Inferior parietal cortex (tissue), 1 donor: ENCODE measurements at regions not wholly inside any gene's neighbourhood (a gene's known extent, or its start where the extent isn't known, plus 50 kb on each side); places are given as distances from the start of the nearest gene placed in this dataset.
"Not testable (repeated sequence)": the region's sequence is repeated elsewhere in the genome, so short reads cannot be mapped to it uniquely, and the experiment has no call there.

Experiments
- DNase-seq: peaks from one replicate; pipeline ENCODE4 v3.0.0-alpha.2; 2016; ENCODE audit errors: extremely low spot score

DNA sequence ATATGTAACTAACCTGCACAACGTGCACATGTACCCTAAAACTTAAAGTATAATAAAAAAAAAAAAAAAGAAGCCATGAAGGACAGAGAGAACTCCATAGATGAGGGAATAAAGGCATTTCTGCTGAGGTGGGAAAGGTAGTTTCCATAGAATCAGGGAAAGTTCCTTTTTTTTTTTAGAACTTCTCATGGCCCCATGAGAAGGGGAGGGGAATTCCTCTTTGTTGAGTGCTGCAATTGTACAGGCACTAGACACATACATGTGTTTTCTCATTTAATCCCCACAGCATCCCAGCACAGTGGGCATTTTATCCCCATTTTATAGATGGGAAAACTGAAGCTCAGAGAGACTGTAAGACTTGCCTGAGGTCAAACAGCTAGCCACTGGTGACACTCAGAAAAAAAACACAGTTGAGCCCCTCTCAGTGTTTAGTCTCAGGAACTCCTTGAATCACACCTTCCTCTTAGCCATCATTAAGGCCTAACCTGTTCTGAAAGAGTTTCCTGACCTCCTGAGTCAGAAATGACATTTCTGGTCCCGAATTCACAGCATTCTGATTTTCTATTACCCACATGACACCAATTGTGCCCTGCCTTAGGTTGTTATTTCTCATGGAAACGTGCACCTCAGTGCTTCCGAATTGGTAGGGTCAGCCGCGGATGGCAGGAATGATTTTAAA lies 189.3 kb upstream of the G2E3 start:
- no peak for DNase-seq

DNA sequence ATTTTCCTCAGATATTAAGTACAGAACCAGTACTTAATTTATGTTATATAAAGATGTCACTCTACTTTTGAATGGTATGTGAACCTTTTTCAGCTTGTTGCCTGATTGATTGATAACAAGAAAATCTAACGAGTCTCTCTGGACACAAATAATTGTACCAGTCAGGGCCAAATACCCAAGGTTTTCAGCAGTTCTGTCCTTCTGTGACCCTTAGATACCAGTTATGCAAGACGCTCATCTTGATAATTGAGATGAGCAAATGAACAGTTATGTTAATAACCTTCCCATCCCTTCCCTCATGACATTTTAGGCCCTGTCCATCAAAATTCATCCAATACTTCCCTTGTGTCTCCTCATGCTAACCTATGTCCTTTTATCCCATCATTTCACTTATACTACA lies 185.9 kb upstream of the G2E3 start:
- DNase-seq, result no peak

- no peak for DNase-seq
Measured at GRCh38 chr14:30373526-30373925, 185.4 kb upstream of the G2E3 start.

GRCh38 chr14:30375296-30375892 lies 183.6 kb upstream of the G2E3 start:
- no peak for DNase-seq

DNA sequence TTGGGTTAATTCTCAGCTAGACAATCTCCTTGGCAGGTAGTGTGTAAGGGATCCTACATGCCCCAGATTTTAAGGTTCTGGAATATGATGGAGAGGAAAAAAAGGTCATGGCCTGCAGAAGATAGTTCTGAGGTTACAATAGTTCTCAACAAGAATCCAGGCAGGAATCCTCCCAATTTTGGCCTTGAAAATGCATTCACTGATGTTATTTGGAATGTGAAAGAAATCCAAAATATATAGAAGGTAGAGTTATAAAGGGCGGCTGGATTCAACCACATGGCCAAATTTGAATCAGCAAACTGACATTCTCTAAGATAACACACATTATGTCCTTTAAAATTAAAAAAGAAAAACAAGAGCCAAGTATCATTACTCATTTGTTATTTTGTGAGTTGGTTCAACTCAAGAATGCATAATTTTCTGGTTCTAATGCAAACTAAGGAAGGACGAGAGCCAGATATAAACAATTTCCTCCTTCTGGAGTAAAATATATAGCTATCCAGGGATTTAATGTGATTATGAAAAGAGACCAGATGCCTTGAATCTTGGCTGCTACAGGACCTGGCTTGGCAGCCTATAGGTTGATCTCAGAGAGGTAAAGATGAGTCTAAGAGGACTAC lies 177.0 kb upstream of the G2E3 start:
- DNase-seq, result no peak

GRCh38 chr14:30385925-30386324 lies 173.0 kb upstream of the G2E3 start:
- no peak for DNase-seq

GRCh38 chr14:30387871-30388270 lies 171.1 kb upstream of the G2E3 start:
- DNase-seq, result no peak

- DNase-seq, result peak; percentile 63
Measured at GRCh38 chr14:30389134-30389876, 169.7 kb upstream of the G2E3 start.

DNA sequence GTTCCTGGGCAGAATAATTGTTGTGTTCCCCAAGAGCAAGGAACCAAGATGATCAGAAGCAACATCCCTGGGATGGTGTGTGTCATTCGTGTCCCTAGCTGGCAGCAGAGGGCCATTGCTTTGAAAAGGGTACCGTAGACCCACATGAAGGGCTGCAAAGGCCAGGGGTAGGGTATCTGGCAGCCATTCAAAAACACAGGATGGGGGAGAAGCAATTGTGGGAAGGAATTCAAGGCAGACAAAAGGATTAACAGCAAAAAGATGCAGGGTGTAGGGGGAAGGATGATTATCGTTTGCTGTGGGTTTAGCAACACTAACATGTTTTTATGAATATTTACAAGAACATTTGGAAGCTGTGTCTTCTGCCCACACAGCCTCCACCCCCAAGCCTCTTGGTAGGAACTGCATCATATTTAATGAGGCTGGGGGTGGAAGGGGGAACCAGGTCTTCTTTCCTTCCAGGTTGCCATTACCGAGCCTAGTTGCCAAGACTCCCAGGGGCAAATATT lies 169.0 kb upstream of the G2E3 start:
- DNase-seq, result no peak

DNA sequence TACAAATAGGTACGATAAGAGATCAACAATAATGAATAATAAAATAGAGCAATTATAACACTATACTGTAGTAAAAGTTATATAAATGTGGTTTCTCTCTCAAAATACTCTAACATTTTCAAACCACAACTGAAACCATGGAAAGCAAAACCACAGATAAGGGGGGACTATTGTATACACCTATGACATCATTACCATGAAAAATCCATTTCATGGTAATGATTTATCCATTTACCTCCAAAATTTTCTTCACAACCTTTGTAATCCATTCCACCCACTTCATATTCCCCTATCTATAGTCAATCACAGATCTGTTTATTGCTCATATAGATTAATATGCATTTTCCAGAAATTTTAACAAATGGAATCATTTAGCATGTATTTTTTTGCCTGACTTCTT lies 163.9 kb upstream of the G2E3 start:
- DNase-seq, result no peak

GRCh38 chr14:30402846-30403245 lies 156.1 kb upstream of the G2E3 start:
- no peak for DNase-seq

- no peak for DNase-seq
Measured at GRCh38 chr14:30403791-30404190, 155.2 kb upstream of the G2E3 start.

DNA sequence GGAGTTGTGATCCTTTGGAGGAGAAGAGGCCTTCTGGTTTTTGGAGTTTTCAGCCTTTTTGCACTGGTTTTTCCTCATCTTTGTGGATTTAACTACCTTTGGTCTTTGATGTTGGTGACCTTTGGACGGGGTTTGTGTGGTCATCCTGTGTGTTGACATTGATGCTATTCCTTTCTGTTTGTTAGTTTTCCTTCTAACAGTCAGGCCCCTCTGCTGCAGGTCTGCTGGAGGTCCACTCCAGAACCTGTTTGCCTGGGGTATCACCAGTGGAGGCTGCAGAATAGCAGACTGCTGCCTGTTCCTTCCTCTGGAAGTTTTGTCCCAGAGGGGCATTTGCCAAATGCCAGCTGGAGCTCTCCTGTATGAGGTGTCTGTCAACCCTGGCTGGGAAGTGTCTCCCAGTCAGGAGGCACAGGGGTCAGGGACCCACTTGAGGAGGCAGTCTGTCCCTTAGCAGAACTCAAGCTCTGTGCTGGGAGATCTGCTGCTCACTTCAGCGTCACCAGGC lies 149.4 kb upstream of the G2E3 start:
- DNase-seq, result not testable (repeated sequence)

GRCh38 chr14:30410986-30411385 lies 148.0 kb upstream of the G2E3 start:
- DNase-seq, result no peak

DNA sequence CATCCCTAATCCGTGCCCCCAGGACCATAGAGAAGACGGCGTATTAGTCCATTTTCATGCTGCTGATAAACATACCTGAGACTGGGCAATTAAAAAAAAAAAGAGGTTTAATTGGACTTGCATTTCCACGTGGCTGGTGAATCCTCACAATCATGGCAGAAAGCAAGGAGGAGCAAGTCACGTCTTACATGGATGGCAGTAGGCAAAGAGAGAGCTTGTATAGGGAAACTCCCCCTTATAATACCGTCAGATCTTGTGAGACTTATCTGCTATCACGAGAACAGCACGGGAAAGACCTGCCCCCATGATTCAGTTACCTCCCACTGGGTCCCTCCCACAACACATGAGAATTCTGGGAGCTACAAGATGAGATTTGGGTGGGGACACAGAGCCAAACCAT lies 145.8 kb upstream of the G2E3 start:
- DNase-seq, result not testable (repeated sequence)

- DNase-seq, result no peak
Measured at GRCh38 chr14:30417121-30417520, 141.8 kb upstream of the G2E3 start.

- DNase-seq, result no peak
Measured at GRCh38 chr14:30417999-30418398, 141.0 kb upstream of the G2E3 start.

GRCh38 chr14:30419037-30419436 lies 139.9 kb upstream of the G2E3 start:
- no peak for DNase-seq

GRCh38 chr14:30420515-30420914 lies 138.4 kb upstream of the G2E3 start:
- DNase-seq, result no peak

DNA sequence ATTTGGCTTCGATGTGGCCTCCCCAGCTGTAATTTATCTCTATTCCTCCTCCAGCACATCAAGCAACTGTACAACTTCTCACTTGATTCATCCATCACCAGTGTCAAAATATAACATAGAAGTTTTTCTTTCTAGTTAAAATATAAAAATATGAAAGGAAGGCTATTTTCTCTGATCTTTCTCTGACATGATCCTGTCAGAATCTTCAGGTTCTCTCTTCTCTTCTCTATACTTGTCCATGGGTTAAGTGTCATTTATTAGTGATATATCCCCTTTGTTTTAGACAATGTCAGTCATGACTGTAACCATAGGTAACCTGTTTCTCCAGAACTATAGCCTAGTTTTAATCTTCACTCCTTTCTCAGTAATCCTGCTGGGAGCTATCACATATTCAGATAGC lies 132.5 kb upstream of the G2E3 start:
- DNase-seq, result no peak

DNA sequence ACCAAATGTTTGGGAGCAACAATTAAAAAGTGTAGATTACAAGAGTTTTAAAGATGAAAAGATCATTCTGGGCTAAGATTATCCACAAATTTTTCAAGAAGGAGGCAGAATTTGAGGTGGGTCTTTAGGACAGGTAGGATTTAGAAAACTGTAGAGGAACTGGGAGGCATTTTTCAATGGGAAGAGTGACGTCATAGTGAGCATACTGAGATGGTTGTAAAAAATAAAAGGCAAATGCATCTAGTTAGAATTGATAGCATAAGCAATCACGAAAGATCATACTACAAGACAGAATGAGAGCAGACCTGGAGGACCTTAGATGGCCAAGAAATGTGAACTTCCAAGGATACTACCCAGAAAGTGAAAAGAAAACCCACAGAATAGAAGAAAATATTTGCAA lies 131.6 kb upstream of the G2E3 start:
- DNase-seq, result no peak

DNA sequence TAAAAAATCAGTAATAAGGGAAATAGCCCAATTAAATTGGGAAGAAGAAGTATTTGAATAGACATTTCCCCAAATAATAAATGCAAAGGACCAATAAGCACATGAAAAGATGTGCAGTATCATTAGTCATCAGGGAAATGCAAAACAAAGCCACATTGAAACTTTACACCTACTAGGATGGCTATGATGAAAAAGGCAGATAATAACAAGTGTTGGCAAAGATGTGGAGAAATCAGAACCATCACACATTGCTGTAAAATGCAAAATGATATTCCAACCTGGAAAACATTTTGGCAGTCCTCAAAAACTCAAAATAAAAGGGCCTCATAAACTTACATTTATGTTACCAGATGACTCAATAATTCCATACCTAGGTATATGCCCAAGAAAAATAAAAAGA lies 131.1 kb upstream of the G2E3 start:
- no peak for DNase-seq
